Fibroblast of lung (primary cell): ENCODE measurements at regions not wholly inside any gene's neighbourhood (a gene's known extent, or its start where the extent isn't known, plus 50 kb on each side); places are given as distances from the start of the nearest gene placed in this dataset.

ENCODE experiments used
- EZH2 ChIP-seq: IDR thresholded peaks from 2 replicates; pipeline ENCODE4 v1.5.1; 2012; ENCODE audit warnings: low read length, control low read depth, mild to moderate bottlenecking; ENCODE audit errors: missing control alignments
- TF ChIP-seq, protein P1 (sequence below), 2 donors: IDR thresholded peaks in 1 of 2; conservative IDR thresholded peaks in 1 of 2; 1 replicate in 1 of 2; 2 replicates in 1 of 2; pipeline ENCODE4 v1.5.1; 2011 to 2012; ENCODE audit warnings: low read length in 2 of 2, control low read depth in 1 of 2, inconsistent platforms in 1 of 2, low read depth in 1 of 2, mild to moderate bottlenecking in 1 of 2

DNA sequence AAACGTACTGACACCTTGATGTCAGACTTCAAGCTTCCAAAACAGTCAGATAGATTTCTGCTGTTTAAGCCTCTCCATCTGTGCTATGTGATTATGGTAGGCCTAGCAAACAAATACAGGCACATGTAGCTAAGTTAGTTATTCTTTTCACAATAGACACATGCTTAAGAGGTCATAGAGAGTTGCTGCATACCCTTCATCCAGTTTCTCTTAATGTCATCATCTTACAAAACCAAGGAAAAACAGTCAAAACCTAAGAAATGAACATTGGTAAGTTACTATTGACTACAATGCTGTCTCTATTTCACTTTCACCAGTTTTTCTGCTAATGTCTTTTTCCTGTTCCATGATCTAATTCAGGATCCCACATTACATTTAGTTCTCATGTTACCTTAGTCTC is 946.8 kb downstream of the TUSC7 start:
- TF ChIP-seq, protein P1, sequence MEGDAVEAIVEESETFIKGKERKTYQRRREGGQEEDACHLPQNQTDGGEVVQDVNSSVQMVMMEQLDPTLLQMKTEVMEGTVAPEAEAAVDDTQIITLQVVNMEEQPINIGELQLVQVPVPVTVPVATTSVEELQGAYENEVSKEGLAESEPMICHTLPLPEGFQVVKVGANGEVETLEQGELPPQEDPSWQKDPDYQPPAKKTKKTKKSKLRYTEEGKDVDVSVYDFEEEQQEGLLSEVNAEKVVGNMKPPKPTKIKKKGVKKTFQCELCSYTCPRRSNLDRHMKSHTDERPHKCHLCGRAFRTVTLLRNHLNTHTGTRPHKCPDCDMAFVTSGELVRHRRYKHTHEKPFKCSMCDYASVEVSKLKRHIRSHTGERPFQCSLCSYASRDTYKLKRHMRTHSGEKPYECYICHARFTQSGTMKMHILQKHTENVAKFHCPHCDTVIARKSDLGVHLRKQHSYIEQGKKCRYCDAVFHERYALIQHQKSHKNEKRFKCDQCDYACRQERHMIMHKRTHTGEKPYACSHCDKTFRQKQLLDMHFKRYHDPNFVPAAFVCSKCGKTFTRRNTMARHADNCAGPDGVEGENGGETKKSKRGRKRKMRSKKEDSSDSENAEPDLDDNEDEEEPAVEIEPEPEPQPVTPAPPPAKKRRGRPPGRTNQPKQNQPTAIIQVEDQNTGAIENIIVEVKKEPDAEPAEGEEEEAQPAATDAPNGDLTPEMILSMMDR (conservative IDR thresholded peaks at IDR 0.05 in 1 of 2, IDR thresholded peaks at IDR 0.05 in 1 of 2; ENCODE audit: low read depth in 1 of 2, low read length in 2 of 2) = no peak
- no peak for TF ChIP-seq EZH2
